IMR-90 (cell line): ENCODE measurements at regions not wholly inside any gene's neighbourhood (a gene's known extent, or its start where the extent isn't known, plus 50 kb on each side); places are given as distances from the start of the nearest gene placed in this dataset.

Experiments used
- ATAC-seq: fragments of 200-7000 bp; cut with Tn5 transposase; 2 replicates; pipeline ENCODE4 v1.9.1; 2020; ENCODE audit warnings: low read depth, mild to moderate bottlenecking, moderate library complexity
- BruUV-seq: library from RNA; stranded (reverse); fragments of 400-500 nt; replicated peaks from 2 replicates; lab custom pipeline; 2021; lab: Mats Ljungman, UMichigan
- CTCF ChIA-PET: fragments of 300-600 bp; formaldehyde crosslinking; extraction: SDS; loops from one replicate; lab custom pipeline; 2021; ENCODE audit warnings: antibody characterized with exemption; lab: Yijun Ruan, JAX
- POLR2A ChIA-PET: fragments of 300-600 bp; sonication (Branson Sonifier 250); formaldehyde crosslinking; loops from one replicate; lab custom pipeline; 2022; ENCODE audit warnings: antibody characterized with exemption; ENCODE audit not compliant: unreplicated experiment; lab: Charles Lee
- DNase-seq: peaks from one replicate; pipeline ENCODE4 v3.0.0; 2013
- H2AFZ ChIP-seq: replicated peaks from 2 replicates; pipeline ENCODE3; 2013; ENCODE audit warnings: low read length, mild to moderate bottlenecking; ENCODE audit not compliant: poor library complexity
- H2AK5ac ChIP-seq: 2 replicates; pipeline ENCODE4 v1.6.1; 2013; ENCODE audit warnings: low read depth, low read length, inconsistent platforms
- H2AK9ac ChIP-seq: replicated peaks from 2 replicates; pipeline ENCODE3; 2013; ENCODE audit warnings: mild to moderate bottlenecking, low read depth, low read length, moderate library complexity; ENCODE audit not compliant: poor library complexity
- H2BK120ac ChIP-seq: 2 replicates; pipeline ENCODE4 v1.6.1; 2013; ENCODE audit warnings: low read depth, low read length, inconsistent platforms
- H2BK15ac ChIP-seq: 3 replicates; pipeline ENCODE4 v1.6.1; 2013; ENCODE audit warnings: low read depth, low read length, inconsistent platforms
- H2BK20ac ChIP-seq: 2 replicates; pipeline ENCODE4 v1.6.1; 2013; ENCODE audit warnings: low read depth, mild to moderate bottlenecking, inconsistent platforms, low read length, moderate library complexity
- H2BK5ac ChIP-seq: 2 replicates; pipeline ENCODE4 v1.6.1; 2013; ENCODE audit warnings: mild to moderate bottlenecking, low read depth, low read length, inconsistent platforms; ENCODE audit not compliant: poor library complexity, severe bottlenecking
- H3K14ac ChIP-seq: replicated peaks from 2 replicates; pipeline ENCODE4 v1.6.1; 2013; ENCODE audit warnings: low read depth, low read length, inconsistent platforms
- H3K18ac ChIP-seq: 2 replicates; pipeline ENCODE4 v1.6.1; 2013; ENCODE audit warnings: low read depth, low read length, control low read depth
- H3K23ac ChIP-seq: 2 replicates; pipeline ENCODE4 v1.6.1; 2013; ENCODE audit warnings: low read depth, low read length, inconsistent platforms
- H3K27ac ChIP-seq: 2 replicates; pipeline ENCODE4 v1.5.1; 2013; ENCODE audit warnings: mild to moderate bottlenecking, control low read depth, low read length; ENCODE audit not compliant: insufficient read depth
- H3K27me3 ChIP-seq: 2 replicates; pipeline ENCODE4 v1.6.1; 2013; ENCODE audit warnings: low read length; ENCODE audit not compliant: control insufficient read depth, insufficient read depth
- H3K36me3 ChIP-seq: 2 replicates; pipeline ENCODE4 v1.6.1; 2013; ENCODE audit warnings: low read length, mixed read lengths; ENCODE audit not compliant: control insufficient read depth, insufficient read depth
- H3K4ac ChIP-seq: 2 replicates; pipeline ENCODE4 v1.6.1; 2013; ENCODE audit warnings: low read depth, low read length, inconsistent platforms
- H3K4me1 ChIP-seq: 2 replicates; pipeline ENCODE4 v1.6.1; 2013; ENCODE audit warnings: low read length, mixed read lengths; ENCODE audit not compliant: control insufficient read depth, insufficient read depth
- H3K4me2 ChIP-seq: 2 replicates; pipeline ENCODE4 v1.6.1; 2013; ENCODE audit warnings: low read depth, mild to moderate bottlenecking, control low read depth, low read length, moderate library complexity
- H3K4me3 ChIP-seq: 2 replicates; pipeline ENCODE4 v1.5.1; 2013; ENCODE audit warnings: low read depth, mild to moderate bottlenecking, control low read depth, low read length, moderate library complexity; ENCODE audit not compliant: insufficient read depth
- H3K56ac ChIP-seq: 2 replicates; pipeline ENCODE4 v1.6.1; 2013; ENCODE audit warnings: low read length, inconsistent platforms; ENCODE audit not compliant: insufficient read depth; ENCODE audit errors: extremely low read depth
- H3K79me1 ChIP-seq, 2 experiments: 2 replicates each; pipeline ENCODE4 v1.6.1; 2013; ENCODE audit warnings: low read length in 2 of 2, inconsistent platforms in 1 of 2, low read depth in 1 of 2
- H3K9ac ChIP-seq: 2 replicates; pipeline ENCODE4 v1.6.1; 2013; ENCODE audit warnings: low read depth, low read length, control low read depth
- H3K9me1 ChIP-seq: 2 replicates; pipeline ENCODE4 v1.6.1; 2013; ENCODE audit warnings: low read length, inconsistent platforms; ENCODE audit not compliant: insufficient read depth
- H3K9me3 ChIP-seq: 2 replicates; pipeline ENCODE4 v1.6.1; 2013; ENCODE audit warnings: low read length; ENCODE audit not compliant: control insufficient read depth, insufficient read depth
- H4K20me1 ChIP-seq: 2 replicates; pipeline ENCODE4 v1.6.1; 2013; ENCODE audit warnings: low read length, inconsistent platforms; ENCODE audit not compliant: insufficient read depth
- H4K5ac ChIP-seq: 2 replicates; pipeline ENCODE4 v1.6.1; 2013; ENCODE audit warnings: mild to moderate bottlenecking, low read depth, low read length, control low read depth
- H4K8ac ChIP-seq, 2 experiments: 2 replicates each; pipeline ENCODE4 v1.6.1; 2013; ENCODE audit warnings: low read depth in 2 of 2, low read length in 2 of 2, control low read depth in 1 of 2, inconsistent platforms in 1 of 2
- H4K91ac ChIP-seq: 2 replicates; pipeline ENCODE4 v1.6.1; 2013; ENCODE audit warnings: low read depth, low read length, inconsistent platforms; ENCODE audit not compliant: insufficient read depth
- BHLHE40 ChIP-seq: fragments of 150-350 bp; IDR thresholded peaks from 2 replicates; pipeline ENCODE4 v1.6.1; 2016; ENCODE audit warnings: mild to moderate bottlenecking, low read depth, low read length
- CEBPB ChIP-seq: IDR thresholded peaks from 2 replicates; pipeline ENCODE4 v1.6.1; 2012; ENCODE audit warnings: low read depth, low read length, improper control_type of control experiment
- CHD1 ChIP-seq: IDR thresholded peaks from 2 replicates; pipeline ENCODE4 v1.6.1; 2012; ENCODE audit warnings: low read depth, low read length, improper control_type of control experiment
- FOS ChIP-seq: fragments of 150-350 bp; IDR thresholded peaks from 2 replicates; pipeline ENCODE4 v1.6.1; 2016; ENCODE audit warnings: low read depth, low read length
- MAFK ChIP-seq: IDR thresholded peaks from 2 replicates; pipeline ENCODE4 v1.6.1; 2012; ENCODE audit warnings: low read depth, low read length, improper control_type of control experiment
- MAZ ChIP-seq: IDR thresholded peaks from 2 replicates; pipeline ENCODE4 v1.6.1; 2012; ENCODE audit warnings: low read depth, mild to moderate bottlenecking, low read length, improper control_type of control experiment, moderate library complexity, borderline replicate concordance
- MXI1 ChIP-seq: IDR thresholded peaks from 2 replicates; pipeline ENCODE4 v1.6.1; 2012; ENCODE audit warnings: low read depth, mild to moderate bottlenecking, low read length, moderate library complexity, borderline replicate concordance
- NFE2L2 ChIP-seq: fragments of 150-350 bp; IDR thresholded peaks from 2 replicates; pipeline ENCODE4 v1.6.1; 2016; ENCODE audit warnings: low read depth, mild to moderate bottlenecking, low read length
- POLR2A ChIP-seq: IDR thresholded peaks from 2 replicates; pipeline ENCODE4 v1.6.1; 2012; ENCODE audit warnings: mild to moderate bottlenecking, low read depth, low read length
- RAD21 ChIP-seq: IDR thresholded peaks from 2 replicates; pipeline ENCODE4 v1.6.1; 2012; ENCODE audit warnings: low read length, improper control_type of control experiment
- RCOR1 ChIP-seq: IDR thresholded peaks from 2 replicates; pipeline ENCODE4 v1.6.1; 2012; ENCODE audit warnings: mild to moderate bottlenecking, low read length, improper control_type of control experiment; ENCODE audit not compliant: insufficient replicate concordance
- RFX5 ChIP-seq: IDR thresholded peaks from 2 replicates; pipeline ENCODE4 v1.8.0; 2012; ENCODE audit warnings: low read depth, mild to moderate bottlenecking, low read length, moderate library complexity
- SMC3 ChIP-seq: fragments of 150-350 bp; IDR thresholded peaks from 2 replicates; pipeline ENCODE4 v1.6.1; 2016; ENCODE audit warnings: low read depth, mild to moderate bottlenecking, antibody characterized with exemption, low read length, moderate library complexity
- WGBS, 2 experiments: methylation state at CpG; one replicate each; pipeline versions ENCODE4 v1.1.5 to v1.1.7; 2013; ENCODE audit warnings: missing lambda C conversion rate in 2 of 2; ENCODE audit not compliant: insufficient read length in 1 of 2; ENCODE audit errors: extremely low coverage in 2 of 2; 5-methylcytosine and 5-hydroxymethylcytosine counted together
- dilution Hi-C: fragments of 300-500 bp; cut with HindIII; formaldehyde crosslinking; loops from one replicate; pipeline ENCODE4 v1.14.3; 2018; ENCODE audit warnings: low sequenced_read_pairs; ENCODE audit not compliant: unreplicated experiment
- in situ Hi-C: fragments of 300-500 bp; cut with MboI; formaldehyde crosslinking; loops from 3 replicates; pipeline ENCODE4 v1.14.3; 2019; ENCODE audit warnings: low sequenced_read_pairs, inconsistent platforms, mixed read lengths
- intact Hi-C: fragments of 100-400 bp; cut with micrococcal nuclease; formaldehyde crosslinking; loops from 2 replicates; pipeline ENCODE4 v1.10.0; 2022
- TF ChIP-seq, protein P1 (sequence below): fragments of 150-350 bp; IDR thresholded peaks from 2 replicates; pipeline ENCODE4 v1.6.1; 2017; ENCODE audit warnings: mild to moderate bottlenecking, antibody characterized with exemption, low read length, low read depth
- TF ChIP-seq, protein P2 (sequence below): fragments of 150-350 bp; IDR thresholded peaks from 2 replicates; pipeline ENCODE4 v1.6.1; 2016; ENCODE audit warnings: low read depth, mild to moderate bottlenecking, low read length, moderate library complexity, borderline replicate concordance
- TF ChIP-seq, protein P3 (sequence below): conservative IDR thresholded peaks from 2 replicates; pipeline ENCODE4 v1.5.1; 2012; ENCODE audit warnings: mild to moderate bottlenecking, low read depth, low read length, improper control_type of control experiment

DNA sequence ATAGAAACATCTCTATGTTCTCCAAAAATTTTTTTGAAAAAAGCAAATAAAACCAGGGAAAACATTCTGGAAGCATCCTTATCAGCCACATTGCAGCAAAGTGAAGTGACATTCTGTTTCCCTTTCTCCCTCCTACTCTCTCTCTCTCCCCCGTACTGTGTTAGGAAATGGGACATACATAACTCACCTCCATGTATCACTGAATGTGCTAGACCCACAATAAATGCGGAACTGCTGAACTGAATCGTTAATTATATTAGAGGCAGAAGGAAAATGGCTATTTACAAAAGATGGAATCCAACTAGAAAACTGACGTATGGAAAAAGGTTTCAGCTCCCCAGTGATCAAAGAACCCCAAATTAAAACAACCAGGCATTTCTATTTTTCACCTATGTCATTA lies 129.8 kb downstream of the MINAR1 start:
- no peak overlapping the region for H2AK5ac ChIP-seq
- dilution Hi-C loops (no loop called here), intact Hi-C loops (no loop called here), in situ Hi-C loops (no loop called here)
- ATAC-seq (no peak), DNase-seq (no peak)
- BruUV-seq = no TSS peak
- no peak overlapping the region for H3K4me3 ChIP-seq
- TF ChIP-seq MAZ = no peak
- no peak for TF ChIP-seq SMC3
- TF ChIP-seq POLR2A = no peak
- TF ChIP-seq MXI1 = no peak
- TF ChIP-seq, protein P1, sequence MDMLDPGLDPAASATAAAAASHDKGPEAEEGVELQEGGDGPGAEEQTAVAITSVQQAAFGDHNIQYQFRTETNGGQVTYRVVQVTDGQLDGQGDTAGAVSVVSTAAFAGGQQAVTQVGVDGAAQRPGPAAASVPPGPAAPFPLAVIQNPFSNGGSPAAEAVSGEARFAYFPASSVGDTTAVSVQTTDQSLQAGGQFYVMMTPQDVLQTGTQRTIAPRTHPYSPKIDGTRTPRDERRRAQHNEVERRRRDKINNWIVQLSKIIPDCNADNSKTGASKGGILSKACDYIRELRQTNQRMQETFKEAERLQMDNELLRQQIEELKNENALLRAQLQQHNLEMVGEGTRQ = no peak
- TF ChIP-seq RAD21 = no peak
- TF ChIP-seq CEBPB = no peak
- TF ChIP-seq RCOR1 = no peak
- TF ChIP-seq, protein P2, sequence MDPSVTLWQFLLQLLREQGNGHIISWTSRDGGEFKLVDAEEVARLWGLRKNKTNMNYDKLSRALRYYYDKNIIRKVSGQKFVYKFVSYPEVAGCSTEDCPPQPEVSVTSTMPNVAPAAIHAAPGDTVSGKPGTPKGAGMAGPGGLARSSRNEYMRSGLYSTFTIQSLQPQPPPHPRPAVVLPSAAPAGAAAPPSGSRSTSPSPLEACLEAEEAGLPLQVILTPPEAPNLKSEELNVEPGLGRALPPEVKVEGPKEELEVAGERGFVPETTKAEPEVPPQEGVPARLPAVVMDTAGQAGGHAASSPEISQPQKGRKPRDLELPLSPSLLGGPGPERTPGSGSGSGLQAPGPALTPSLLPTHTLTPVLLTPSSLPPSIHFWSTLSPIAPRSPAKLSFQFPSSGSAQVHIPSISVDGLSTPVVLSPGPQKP = no peak
- no peak for TF ChIP-seq FOS
- no peak for TF ChIP-seq MAFK
- no peak for TF ChIP-seq RFX5
- TF ChIP-seq CHD1 = no peak
- no peak for TF ChIP-seq NFE2L2
- TF ChIP-seq BHLHE40 = no peak
- TF ChIP-seq, protein P3, sequence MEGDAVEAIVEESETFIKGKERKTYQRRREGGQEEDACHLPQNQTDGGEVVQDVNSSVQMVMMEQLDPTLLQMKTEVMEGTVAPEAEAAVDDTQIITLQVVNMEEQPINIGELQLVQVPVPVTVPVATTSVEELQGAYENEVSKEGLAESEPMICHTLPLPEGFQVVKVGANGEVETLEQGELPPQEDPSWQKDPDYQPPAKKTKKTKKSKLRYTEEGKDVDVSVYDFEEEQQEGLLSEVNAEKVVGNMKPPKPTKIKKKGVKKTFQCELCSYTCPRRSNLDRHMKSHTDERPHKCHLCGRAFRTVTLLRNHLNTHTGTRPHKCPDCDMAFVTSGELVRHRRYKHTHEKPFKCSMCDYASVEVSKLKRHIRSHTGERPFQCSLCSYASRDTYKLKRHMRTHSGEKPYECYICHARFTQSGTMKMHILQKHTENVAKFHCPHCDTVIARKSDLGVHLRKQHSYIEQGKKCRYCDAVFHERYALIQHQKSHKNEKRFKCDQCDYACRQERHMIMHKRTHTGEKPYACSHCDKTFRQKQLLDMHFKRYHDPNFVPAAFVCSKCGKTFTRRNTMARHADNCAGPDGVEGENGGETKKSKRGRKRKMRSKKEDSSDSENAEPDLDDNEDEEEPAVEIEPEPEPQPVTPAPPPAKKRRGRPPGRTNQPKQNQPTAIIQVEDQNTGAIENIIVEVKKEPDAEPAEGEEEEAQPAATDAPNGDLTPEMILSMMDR = no peak
- no peak overlapping the region for H3K27ac ChIP-seq
- no peak overlapping the region for H4K5ac ChIP-seq
- H3K27me3 ChIP-seq = no peaks in the 10 kb centered on the region; the same call in 1 of the 2 replicates
- no peaks in the 10 kb centered on the region for H3K36me3 ChIP-seq
- no peak overlapping the region for H3K9ac ChIP-seq
- H2BK5ac ChIP-seq = no peak overlapping the region
- H3K4me1 ChIP-seq = no peaks in the 10 kb centered on the region
- H2BK15ac ChIP-seq = no peak overlapping the region
- no peak overlapping the region for H2BK120ac ChIP-seq
- H2AK9ac ChIP-seq = no peak overlapping the region
- H3K56ac ChIP-seq = no peak overlapping the region
- CTCF ChIA-PET = no interaction called here
- no peaks in the 10 kb centered on the region for H4K20me1 ChIP-seq
- H3K4me2 ChIP-seq = no peak overlapping the region
- H4K8ac ChIP-seq = no peak overlapping the region
- no peak overlapping the region for H2BK20ac ChIP-seq
- no peaks in the 10 kb centered on the region for H3K79me1 ChIP-seq
- POLR2A ChIA-PET = no interaction called here
- no peak overlapping the region for H4K91ac ChIP-seq
- no peak overlapping the region for H3K14ac ChIP-seq
- no peak overlapping the region for H3K4ac ChIP-seq
- H3K18ac ChIP-seq = no peak overlapping the region
- H3K9me1 ChIP-seq = no peaks in the 10 kb centered on the region
- no peaks in the 10 kb centered on the region for H3K9me3 ChIP-seq
- no peak overlapping the region for H3K23ac ChIP-seq
- WGBS, 2 experiments = no CpG with 5 or more reads among the region's 4 CpGs
- H2AFZ ChIP-seq = no peak overlapping the region
